Mesodermal cell (in vitro differentiated cells): ENCODE measurements at regions not wholly inside any gene's neighbourhood (a gene's known extent, or its start where the extent isn't known, plus 50 kb on each side); places are given as distances from the start of the nearest gene placed in this dataset.
"Not testable (repeated sequence)": the region's sequence is repeated elsewhere in the genome, so short reads cannot be mapped to it uniquely, and the experiment has no call there.

Experiments
- H3K27ac ChIP-seq: 2 replicates; pipeline ENCODE4 v1.7.0; 2013; ENCODE audit warnings: mild to moderate bottlenecking, low read depth, low read length, moderate library complexity; ENCODE audit not compliant: severe bottlenecking
- H3K36me3 ChIP-seq: 2 replicates; pipeline ENCODE4 v1.7.1; 2013; ENCODE audit warnings: mild to moderate bottlenecking, low read length, moderate library complexity; ENCODE audit not compliant: control insufficient read depth, insufficient read depth
- H3K4me1 ChIP-seq: one replicate; pipeline ENCODE4 v1.7.1; 2013; ENCODE audit warnings: mild to moderate bottlenecking, low read length; ENCODE audit not compliant: insufficient read depth, control insufficient read depth, poor library complexity, severe bottlenecking
- H3K4me3 ChIP-seq: 2 replicates; pipeline ENCODE4 v1.7.0; 2013; ENCODE audit warnings: low read length, control low read depth, mild to moderate bottlenecking; ENCODE audit not compliant: insufficient read depth, poor library complexity, severe bottlenecking; ENCODE audit errors: extremely low read depth
- H3K9me3 ChIP-seq: 2 replicates; pipeline ENCODE4 v1.7.1; 2013; ENCODE audit warnings: mild to moderate bottlenecking, low read length, moderate library complexity; ENCODE audit not compliant: control insufficient read depth
- WGBS, 2 experiments: methylation state at CpG; one replicate each; pipeline ENCODE4 v1.1.5; 2013; ENCODE audit warnings: missing lambda C conversion rate in 2 of 2; ENCODE audit not compliant: insufficient coverage in 2 of 2; 5-methylcytosine and 5-hydroxymethylcytosine counted together

DNA sequence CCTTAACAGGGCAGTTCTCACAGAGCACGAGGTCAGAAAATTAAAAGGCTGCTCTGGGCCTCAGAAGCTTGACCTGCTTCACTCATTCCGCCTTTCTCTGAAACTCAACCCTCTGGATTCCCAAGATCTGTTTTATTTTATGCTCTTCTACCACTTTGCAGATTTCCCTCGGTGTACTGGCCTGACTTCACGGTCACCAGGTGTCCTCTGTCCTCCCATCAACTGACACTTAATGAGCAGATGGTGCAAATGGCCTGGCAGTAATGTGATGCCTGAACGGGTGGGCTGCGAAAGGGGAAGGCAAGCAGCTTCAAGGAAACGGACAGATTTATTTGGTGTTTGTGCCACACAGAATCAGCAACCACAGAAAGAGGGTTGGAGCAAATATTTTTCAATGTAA is 169.7 kb upstream of the TFAP2D start:
- Histone ChIP-seq H3K27ac (no peak overlapping the region), H3K4me1 (no peaks in the 10 kb centered on the region), H3K9me3 (no peaks in the 10 kb centered on the region), H3K36me3 (no peaks in the 10 kb centered on the region), H3K4me3 (no peak overlapping the region)
- WGBS, 2 experiments, result 70 to 86% methylated on average over 2 of the region's 7 CpGs

- 71 to 73% methylated on average over 2 of the region's 2 CpGs for WGBS, 2 experiments
- Histone ChIP-seq H3K4me3 (no peak overlapping the region), H3K9me3 (no peaks in the 10 kb centered on the region), H3K36me3 (no peaks in the 10 kb centered on the region), H3K27ac (no peak overlapping the region), H3K4me1 (no peaks in the 10 kb centered on the region)
Observed at GRCh38 chr6:50549026-50549425, 164.3 kb upstream of the TFAP2D start.

GRCh38 chr6:50549475-50549874 is 163.9 kb upstream of the TFAP2D start:
- H3K4me3 ChIP-seq, result no peak overlapping the region
- no peaks in the 10 kb centered on the region for H3K4me1 ChIP-seq

DNA sequence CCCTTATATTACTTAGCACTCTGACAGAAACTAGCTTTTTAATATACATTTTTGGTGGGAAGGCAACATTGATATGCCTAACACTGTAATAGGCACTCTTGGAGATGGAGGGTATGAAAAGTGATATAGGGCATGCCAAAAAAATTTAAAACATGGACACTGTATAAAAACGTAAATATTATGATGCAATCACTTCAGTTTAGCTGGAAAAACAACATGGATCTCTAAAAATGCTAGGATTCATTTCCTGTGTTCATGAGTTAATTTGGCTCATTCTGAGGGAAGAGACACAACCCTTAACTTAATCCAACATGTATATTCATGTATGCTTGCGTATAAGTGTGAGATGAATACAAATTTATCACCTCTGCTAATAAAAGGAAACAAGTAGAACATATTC is 157.3 kb upstream of the TFAP2D start:
- Histone ChIP-seq H3K36me3 (no peaks in the 10 kb centered on the region), H3K27ac (no peak overlapping the region), H3K4me1 (no peaks in the 10 kb centered on the region), H3K9me3 (no peaks in the 10 kb centered on the region), H3K4me3 (no peak overlapping the region)
- 83% methylated on average over 1 of the region's 2 CpGs; no CpG with 5 or more reads in 1 of the 2 experiments for WGBS, 2 experiments

More at GRCh38 chr6:50549475-50549874, 163.9 kb upstream of the TFAP2D start:
- Histone ChIP-seq H3K27ac (no peak overlapping the region), H3K36me3 (no peaks in the 10 kb centered on the region), H3K9me3 (no peaks in the 10 kb centered on the region)

DNA sequence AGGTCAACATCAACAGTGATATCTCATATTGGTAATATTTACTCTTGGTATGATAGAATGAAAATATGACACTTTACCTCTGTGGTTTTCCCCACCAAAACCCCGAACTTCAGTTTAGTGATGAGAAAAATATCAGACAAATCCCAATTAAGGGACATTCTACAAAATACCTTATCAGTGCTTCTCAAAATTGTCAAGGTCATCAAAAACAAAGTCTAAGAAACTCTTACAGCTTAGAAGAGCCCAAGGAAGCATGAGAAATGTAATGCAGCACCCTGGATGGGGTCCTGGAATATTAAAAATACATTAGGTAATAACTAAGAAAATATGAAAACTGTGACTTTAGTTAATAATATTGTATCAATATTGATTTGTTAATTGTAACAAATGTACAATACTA is 148.3 kb upstream of the TFAP2D start:
- no peaks in the 10 kb centered on the region for H3K4me1 ChIP-seq
- no CpG with 5 or more reads among the region's 1 CpG for WGBS, 2 experiments
- H3K27ac ChIP-seq, result no peak overlapping the region
- no peak overlapping the region for H3K4me3 ChIP-seq
- no peaks in the 10 kb centered on the region for H3K9me3 ChIP-seq
- H3K36me3 ChIP-seq, result no peaks in the 10 kb centered on the region

DNA sequence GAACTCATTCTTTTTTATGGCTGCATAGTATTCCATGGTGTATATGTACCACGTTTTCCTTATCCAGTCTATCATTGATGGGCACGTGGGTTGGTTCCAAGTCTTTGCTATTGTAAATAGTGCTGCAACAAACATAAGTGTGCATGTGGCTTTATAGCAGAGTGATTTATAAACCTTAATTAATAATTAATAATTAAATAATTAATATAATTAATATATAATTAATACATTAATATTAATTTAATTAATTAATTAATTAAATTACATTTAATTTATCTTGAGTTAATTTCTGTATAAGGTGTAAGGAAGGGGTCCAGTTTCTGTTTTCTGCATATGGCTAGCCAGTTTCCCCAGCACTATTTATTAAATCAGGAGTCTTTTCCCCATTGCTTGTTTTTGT is 142.1 kb upstream of the TFAP2D start:
- no CpG with 5 or more reads among the region's 2 CpGs for WGBS, 2 experiments
- H3K9me3 ChIP-seq, result not testable (repeated sequence)

DNA sequence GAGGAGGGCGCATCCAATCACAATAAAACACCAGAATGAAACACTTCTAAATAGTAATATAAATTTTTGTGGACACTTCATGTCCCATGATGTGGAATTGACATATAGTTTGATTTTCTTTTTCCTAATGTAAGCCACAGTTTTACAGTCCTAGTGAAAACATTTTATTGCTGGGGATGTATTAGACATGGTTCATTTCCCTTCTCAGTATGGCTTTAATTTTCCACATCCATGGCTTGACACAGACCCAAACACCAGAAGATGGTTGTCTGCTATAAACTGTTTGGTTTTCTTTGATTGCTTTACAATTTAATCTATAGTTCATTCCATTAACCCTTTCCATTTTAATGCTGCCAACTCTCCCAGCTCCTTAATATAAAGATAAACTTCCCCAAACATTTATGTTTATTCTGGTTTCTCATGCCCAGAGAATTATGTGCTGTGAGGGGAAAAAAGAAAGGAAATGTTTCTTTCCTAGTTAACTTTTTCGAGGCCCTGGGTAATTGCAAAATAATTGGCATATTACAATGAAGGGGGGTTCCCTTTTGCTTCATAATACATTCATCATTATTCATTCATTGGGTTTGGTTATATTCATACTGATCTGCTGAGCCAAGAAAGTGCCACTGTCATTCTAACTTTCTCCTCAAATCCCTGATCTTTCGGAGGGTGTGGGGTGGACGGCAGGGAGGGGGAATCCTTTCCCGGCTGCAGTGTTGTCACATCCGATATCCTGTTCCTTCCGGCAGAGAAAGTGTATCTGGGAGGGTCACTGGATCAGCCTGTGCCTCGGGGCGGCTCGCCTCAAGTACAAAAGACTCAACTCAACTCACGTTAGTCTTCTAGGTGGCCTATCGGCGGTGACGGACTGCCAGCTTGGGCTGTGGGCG is 127.6 kb upstream of the TFAP2D start:
- Histone ChIP-seq H3K9me3 (no peaks in the 10 kb centered on the region), H3K36me3 (no peaks in the 10 kb centered on the region), H3K4me1 (no peaks in the 10 kb centered on the region), H3K27ac (no peak overlapping the region), H3K4me3 (no peak overlapping the region)
- 78 to 95% methylated on average over 8 to 12 of the region's 15 CpGs for WGBS, 2 experiments

More for the DNA sequence above, 142.1 kb upstream of the TFAP2D start:
- H3K4me1 ChIP-seq, H3K36me3 ChIP-seq, H3K4me3 ChIP-seq, H3K27ac ChIP-seq: not testable (repeated sequence)

DNA sequence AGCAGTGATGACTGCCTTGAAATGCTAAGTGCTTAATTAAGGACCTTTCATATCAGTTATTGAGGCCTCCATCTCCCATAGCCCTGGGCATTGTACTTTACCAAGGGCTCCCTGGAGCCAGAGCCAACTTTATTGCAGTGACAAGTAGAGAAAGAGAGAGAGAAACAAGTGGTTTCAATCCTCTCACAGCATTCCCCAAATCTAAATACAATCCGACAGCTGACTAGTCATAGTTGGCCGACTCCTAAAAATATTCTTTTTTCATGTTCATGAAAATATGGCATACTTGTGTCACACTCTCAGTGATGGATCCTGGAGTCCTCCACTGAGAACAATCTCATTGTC is 127.0 kb upstream of the TFAP2D start:
- 100% methylated on average over 1 of the region's 2 CpGs; no CpG with 5 or more reads in 1 of the 2 experiments for WGBS, 2 experiments
- no peaks in the 10 kb centered on the region for H3K9me3 ChIP-seq
- H3K27ac ChIP-seq, result no peak overlapping the region
- H3K4me1 ChIP-seq, result no peaks in the 10 kb centered on the region
- H3K36me3 ChIP-seq, result no peaks in the 10 kb centered on the region
- no peak overlapping the region for H3K4me3 ChIP-seq

DNA sequence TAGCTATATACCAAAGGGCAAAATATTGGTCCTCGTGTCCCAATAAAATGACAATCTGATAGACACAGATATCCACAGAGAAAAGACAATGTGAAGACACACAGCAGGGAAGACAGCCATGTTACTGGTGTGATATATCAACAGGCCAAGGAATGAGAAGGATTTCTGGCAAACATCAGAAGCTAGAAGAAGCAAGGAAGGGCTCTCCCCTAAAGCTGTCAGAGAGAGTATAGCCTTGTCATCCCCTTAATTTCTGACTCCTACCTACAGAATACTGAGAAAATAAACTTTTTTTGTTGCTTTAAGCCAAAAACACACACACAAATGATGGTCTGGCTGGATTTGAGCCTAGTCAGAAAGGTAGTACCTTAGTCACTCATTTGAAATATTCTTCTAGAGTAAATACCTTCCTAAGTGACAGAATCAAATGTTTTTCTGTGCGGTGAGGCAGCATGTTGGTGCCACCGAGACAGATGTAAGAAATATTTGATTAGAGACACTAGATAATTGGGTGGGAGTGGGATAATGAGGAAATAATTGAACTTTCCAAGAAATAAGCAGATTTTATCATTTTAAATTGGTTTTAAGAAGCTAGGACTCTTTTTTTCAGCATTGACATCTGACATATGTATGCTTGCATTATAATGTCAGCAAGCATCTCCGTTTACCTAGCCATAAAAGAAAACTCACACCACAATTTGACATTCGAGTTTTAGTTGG is 123.4 kb upstream of the TFAP2D start:
- 80% methylated on average over 1 of the region's 5 CpGs; no CpG with 5 or more reads in 1 of the 2 experiments for WGBS, 2 experiments
- Histone ChIP-seq H3K4me3 (no peak overlapping the region), H3K4me1 (no peaks in the 10 kb centered on the region)

GRCh38 chr6:50591135-50591534 is 122.2 kb upstream of the TFAP2D start:
- Histone ChIP-seq H3K27ac (no peak overlapping the region), H3K36me3 (no peaks in the 10 kb centered on the region), H3K9me3 (no peaks in the 10 kb centered on the region), H3K4me1 (no peaks in the 10 kb centered on the region), H3K4me3 (no peak overlapping the region)
- 78 to 100% methylated on average over 1 to 3 of the region's 4 CpGs for WGBS, 2 experiments

More for the DNA sequence above, 123.4 kb upstream of the TFAP2D start:
- H3K9me3 ChIP-seq, result no peaks in the 10 kb centered on the region
- no peak overlapping the region for H3K27ac ChIP-seq
- H3K36me3 ChIP-seq, result no peaks in the 10 kb centered on the region

DNA sequence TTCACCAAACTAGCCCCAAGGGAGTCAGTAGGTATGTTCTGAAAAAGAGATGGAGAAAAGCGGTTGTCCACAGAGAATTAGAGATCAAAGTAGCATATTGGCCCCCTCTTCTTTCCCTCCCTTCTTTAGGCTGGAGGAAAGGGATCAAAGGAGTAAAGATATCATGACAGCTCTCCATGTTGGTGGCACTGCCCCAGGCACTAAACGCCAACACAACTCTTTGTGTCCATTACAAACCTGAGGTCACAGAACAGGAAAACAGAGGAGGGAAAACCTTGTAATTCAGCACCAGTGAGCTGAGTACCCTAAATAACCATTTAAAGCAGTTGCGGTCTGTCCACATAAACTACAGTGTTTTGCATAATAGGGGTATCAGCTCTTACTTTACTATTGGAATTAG is 113.0 kb upstream of the TFAP2D start:
- Histone ChIP-seq H3K36me3 (no peaks in the 10 kb centered on the region), H3K4me3 (no peak overlapping the region), H3K27ac (no peak overlapping the region), H3K4me1 (no peaks in the 10 kb centered on the region), H3K9me3 (no peaks in the 10 kb centered on the region)
- 83 to 100% methylated on average over 1 of the region's 3 CpGs for WGBS, 2 experiments
